ENCODE measurements at regions not wholly inside any gene's neighbourhood (a gene's known extent, or its start where the extent isn't known, plus 50 kb on each side); places are given as distances from the start of the nearest gene placed in this dataset.

GRCh38 chr10:130751106-130751840, 560.2 kb downstream of the TCERG1L start:
- DNase-seq: no peak

- DNase-seq: no peak
Measured at GRCh38 chr10:130751851-130752250, 559.7 kb downstream of the TCERG1L start.

GRCh38 chr10:130756651-130757050, 554.9 kb downstream of the TCERG1L start:
- DNase-seq: no peak

GRCh38 chr10:130757271-130757670, 554.2 kb downstream of the TCERG1L start:
- no peak for DNase-seq

GRCh38 chr10:130757821-130758489, 553.6 kb downstream of the TCERG1L start:
- no peak for DNase-seq

GRCh38 chr10:130758529-130758928, 553.0 kb downstream of the TCERG1L start:
- no peak for DNase-seq

GRCh38 chr10:130761032-130761575, 550.4 kb downstream of the TCERG1L start:
- no peak for DNase-seq

GRCh38 chr10:130761788-130762301, 549.7 kb downstream of the TCERG1L start:
- no peak for DNase-seq

- no peak for DNase-seq
Measured at GRCh38 chr10:130762491-130762890, 549.0 kb downstream of the TCERG1L start.

GRCh38 chr10:130763071-130763470, 548.5 kb downstream of the TCERG1L start:
- DNase-seq: no peak

- no peak for DNase-seq
Measured at GRCh38 chr10:130763491-130763890, 548.0 kb downstream of the TCERG1L start.

- DNase-seq: no peak
Measured at GRCh38 chr10:130764651-130765050, 546.9 kb downstream of the TCERG1L start.

- no peak for DNase-seq
Measured at GRCh38 chr10:130766071-130766470, 545.5 kb downstream of the TCERG1L start.

GRCh38 chr10:130767116-130767730, 544.3 kb downstream of the TCERG1L start:
- DNase-seq: no peak

- no peak for DNase-seq
Measured at GRCh38 chr10:130769146-130770017, 542.1 kb downstream of the TCERG1L start.

GRCh38 chr10:130770018-130770630, 541.4 kb downstream of the TCERG1L start:
- DNase-seq: no peak

GRCh38 chr10:130771491-130771946, 540.0 kb downstream of the TCERG1L start:
- no peak for DNase-seq

- DNase-seq: no peak
Measured at GRCh38 chr10:130772056-130772455, 539.5 kb downstream of the TCERG1L start.

- DNase-seq: no peak
Measured at GRCh38 chr10:130772676-130773075, 538.8 kb downstream of the TCERG1L start.

GRCh38 chr10:130773941-130774340, 537.6 kb downstream of the TCERG1L start:
- no peak for DNase-seq

- no peak for DNase-seq
Measured at GRCh38 chr10:130774871-130775270, 536.6 kb downstream of the TCERG1L start.

- DNase-seq: no peak
Measured at GRCh38 chr10:130775311-130775710, 536.2 kb downstream of the TCERG1L start.

Measured in DMS53 (cell line).